ENCODE measurements at regions not wholly inside any gene's neighbourhood (a gene's known extent, or its start where the extent isn't known, plus 50 kb on each side); places are given as distances from the start of the nearest gene placed in this dataset.

DNA sequence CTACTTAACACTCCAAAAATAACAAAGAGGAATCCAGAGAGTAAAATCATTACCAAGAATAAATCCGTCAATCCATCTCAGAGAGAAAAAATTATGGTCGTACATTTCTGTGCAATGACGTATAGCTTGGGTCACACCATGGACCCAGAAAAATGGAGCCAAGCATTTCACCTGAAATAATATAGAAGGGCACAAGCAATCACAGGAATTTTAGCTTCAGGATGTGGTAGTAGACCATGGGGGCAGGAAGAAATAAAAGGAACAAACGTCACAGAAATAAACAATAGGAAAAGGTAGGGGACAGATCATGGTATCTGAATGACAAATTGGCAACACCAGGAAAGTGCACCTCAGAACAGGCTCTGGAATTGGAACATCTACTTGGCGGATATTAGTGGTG lies 231.0 kb downstream of the PLK2 start:
- DNase-seq (ENCODE audit: low read depth, low spot score): no peak
- no peaks in the 10 kb centered on the region for H3K4me1 ChIP-seq (ENCODE audit: control insufficient read depth, extremely low read depth, insufficient read depth, low read length)
- H3K9ac ChIP-seq (ENCODE audit: control insufficient read depth, extremely low read depth, insufficient read depth, low read length): no peak overlapping the region
- H3K9me3 ChIP-seq (ENCODE audit: control insufficient read depth, low read depth, low read length): no peaks in the 10 kb centered on the region
- no peaks in the 10 kb centered on the region for H3K9me1 ChIP-seq (ENCODE audit: control insufficient read depth, extremely low read depth, insufficient read depth, low read length)
- no peak overlapping the region for H2AFZ ChIP-seq (ENCODE audit: control insufficient read depth, low read length)
- dilution Hi-C loops (cut with MboI; ENCODE audit: extremely low pct_ligation_motif_present, low sequenced_read_pairs): no loop called here
- no peaks in the 10 kb centered on the region for H4K20me1 ChIP-seq (ENCODE audit: control insufficient read depth, extremely low read depth, insufficient read depth, low read length)
- H3K36me3 ChIP-seq (ENCODE audit: control insufficient read depth in 2 of 2, extremely low read depth in 1 of 2, insufficient read depth in 2 of 2, low read length in 2 of 2): no peaks in the 10 kb centered on the region
- no peak for FAIRE-seq
- no peak overlapping the region for H3K4me2 ChIP-seq (ENCODE audit: control insufficient read depth, extremely low read depth, insufficient read depth, low read depth, low read length)
- no peak overlapping the region for H3K4me3 ChIP-seq (ENCODE audit: control insufficient read depth in 2 of 3, extremely low read depth in 1 of 3, insufficient read depth in 2 of 3, low read depth in 1 of 3, low read length in 3 of 3)
- H3K79me2 ChIP-seq (ENCODE audit: control insufficient read depth, insufficient read depth, low read length): no peaks in the 10 kb centered on the region
- no peaks in the 10 kb centered on the region for H3K27me3 ChIP-seq (ENCODE audit: control insufficient read depth, extremely low read depth, insufficient read depth, low read length)
- no peak overlapping the region for H3K27ac ChIP-seq (ENCODE audit: control insufficient read depth, insufficient read depth, low read length)
- TF ChIP-seq EZH2 (IDR thresholded peaks at IDR 0.05; ENCODE audit: low read length): no peak
- TF ChIP-seq, protein P1, sequence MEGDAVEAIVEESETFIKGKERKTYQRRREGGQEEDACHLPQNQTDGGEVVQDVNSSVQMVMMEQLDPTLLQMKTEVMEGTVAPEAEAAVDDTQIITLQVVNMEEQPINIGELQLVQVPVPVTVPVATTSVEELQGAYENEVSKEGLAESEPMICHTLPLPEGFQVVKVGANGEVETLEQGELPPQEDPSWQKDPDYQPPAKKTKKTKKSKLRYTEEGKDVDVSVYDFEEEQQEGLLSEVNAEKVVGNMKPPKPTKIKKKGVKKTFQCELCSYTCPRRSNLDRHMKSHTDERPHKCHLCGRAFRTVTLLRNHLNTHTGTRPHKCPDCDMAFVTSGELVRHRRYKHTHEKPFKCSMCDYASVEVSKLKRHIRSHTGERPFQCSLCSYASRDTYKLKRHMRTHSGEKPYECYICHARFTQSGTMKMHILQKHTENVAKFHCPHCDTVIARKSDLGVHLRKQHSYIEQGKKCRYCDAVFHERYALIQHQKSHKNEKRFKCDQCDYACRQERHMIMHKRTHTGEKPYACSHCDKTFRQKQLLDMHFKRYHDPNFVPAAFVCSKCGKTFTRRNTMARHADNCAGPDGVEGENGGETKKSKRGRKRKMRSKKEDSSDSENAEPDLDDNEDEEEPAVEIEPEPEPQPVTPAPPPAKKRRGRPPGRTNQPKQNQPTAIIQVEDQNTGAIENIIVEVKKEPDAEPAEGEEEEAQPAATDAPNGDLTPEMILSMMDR (optimal IDR thresholded peaks at IDR 0.05 in 1 of 3, IDR thresholded peaks at IDR 0.05 in 1 of 3, conservative IDR thresholded peaks at IDR 0.05 in 1 of 3; ENCODE audit: extremely low read depth in 1 of 3, insufficient read depth in 2 of 3, low read length in 3 of 3): no peak

DNA sequence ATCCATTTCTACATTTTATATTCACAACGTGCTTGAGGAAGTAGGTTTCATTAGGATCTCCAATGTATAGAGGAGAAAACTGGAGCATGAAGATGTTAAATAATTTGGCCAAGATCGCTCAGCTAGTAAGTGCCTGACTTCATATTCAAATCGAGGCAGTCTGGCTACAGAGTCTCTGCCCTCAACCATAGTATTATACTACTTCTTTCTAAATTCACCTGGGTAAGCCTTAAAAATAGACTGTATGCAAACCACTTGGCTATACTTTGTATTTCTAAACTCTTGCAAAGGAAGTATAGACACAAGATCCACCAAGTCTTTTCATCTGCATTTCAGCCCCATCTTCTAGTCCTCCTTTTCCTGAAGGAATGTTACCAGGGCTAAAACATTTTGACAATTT lies 232.0 kb downstream of the PLK2 start:
- Histone ChIP-seq H3K27ac (ENCODE audit: control insufficient read depth, insufficient read depth, low read length) (no peak overlapping the region), H3K4me3 (ENCODE audit: control insufficient read depth in 2 of 3, extremely low read depth in 1 of 3, insufficient read depth in 2 of 3, low read depth in 1 of 3, low read length in 3 of 3) (no peak overlapping the region), H3K9me1 (ENCODE audit: control insufficient read depth, extremely low read depth, insufficient read depth, low read length) (no peaks in the 10 kb centered on the region), H4K20me1 (ENCODE audit: control insufficient read depth, extremely low read depth, insufficient read depth, low read length) (no peaks in the 10 kb centered on the region), H3K36me3 (ENCODE audit: control insufficient read depth in 2 of 2, extremely low read depth in 1 of 2, insufficient read depth in 2 of 2, low read length in 2 of 2) (no peaks in the 10 kb centered on the region), H2AFZ (ENCODE audit: control insufficient read depth, low read length) (no peak overlapping the region), H3K4me2 (ENCODE audit: control insufficient read depth, extremely low read depth, insufficient read depth, low read depth, low read length) (no peak overlapping the region), H3K4me1 (ENCODE audit: control insufficient read depth, extremely low read depth, insufficient read depth, low read length) (no peaks in the 10 kb centered on the region), H3K27me3 (ENCODE audit: control insufficient read depth, extremely low read depth, insufficient read depth, low read length) (no peaks in the 10 kb centered on the region), H3K9ac (ENCODE audit: control insufficient read depth, extremely low read depth, insufficient read depth, low read length) (no peak overlapping the region), H3K79me2 (ENCODE audit: control insufficient read depth, insufficient read depth, low read length) (no peaks in the 10 kb centered on the region), H3K9me3 (ENCODE audit: control insufficient read depth, low read depth, low read length) (no peaks in the 10 kb centered on the region)
- DNase-seq (ENCODE audit: low read depth, low spot score) (no peak), FAIRE-seq (no peak)
- no peak for TF ChIP-seq EZH2 (IDR thresholded peaks at IDR 0.05; ENCODE audit: low read length)
- TF ChIP-seq, protein P1 (optimal IDR thresholded peaks at IDR 0.05 in 1 of 3, IDR thresholded peaks at IDR 0.05 in 1 of 3, conservative IDR thresholded peaks at IDR 0.05 in 1 of 3; ENCODE audit: extremely low read depth in 1 of 3, insufficient read depth in 2 of 3, low read length in 3 of 3): no peak
- dilution Hi-C loops (cut with MboI; ENCODE audit: extremely low pct_ligation_motif_present, low sequenced_read_pairs): no loop called here
